DND-41 (cell line): ENCODE measurements at regions not wholly inside any gene's neighbourhood (a gene's known extent, or its start where the extent isn't known, plus 50 kb on each side); places are given as distances from the start of the nearest gene placed in this dataset.

Source experiments
- CTCF ChIP-seq: IDR thresholded peaks from 2 replicates; pipeline ENCODE4 v1.5.1; 2012; ENCODE audit warnings: borderline replicate concordance, low read length, moderate library complexity, mild to moderate bottlenecking; ENCODE audit not compliant: poor library complexity, severe bottlenecking; ENCODE audit errors: extremely low read depth
- EZH2 ChIP-seq: IDR thresholded peaks from 3 replicates; pipeline ENCODE4 v1.6.1; 2012; ENCODE audit warnings: borderline replicate concordance, low read depth, mild to moderate bottlenecking, moderate library complexity, low read length, inconsistent platforms; ENCODE audit not compliant: severe bottlenecking

- TF ChIP-seq CTCF (no peak), EZH2 (no peak)
These were observed 423.6 kb upstream of the CDH11 start for GRCh38 chr16:65545413-65545956.
